ENCODE measurements at regions not wholly inside any gene's neighbourhood (a gene's known extent, or its start where the extent isn't known, plus 50 kb on each side); places are given as distances from the start of the nearest gene placed in this dataset.

GRCh38 chrX:82756272-82756671 is 751.8 kb upstream of the POU3F4 start:
- TF ChIP-seq EZH2 (IDR thresholded peaks at IDR 0.05; ENCODE audit: low read depth) (no peak), CTCF (conservative IDR thresholded peaks at IDR 0.05) (no peak)
